Upper lobe of left lung (tissue), 4 donors: ENCODE measurements at regions not wholly inside any gene's neighbourhood (a gene's known extent, or its start where the extent isn't known, plus 50 kb on each side); places are given as distances from the start of the nearest gene placed in this dataset.

Experiments used
- CTCF ChIP-seq, 6 experiments: fragments of 450-650 bp in 4 of 6; fragments of 200-600 bp in 2 of 6; sonication (generic) in 2 of 6; IDR thresholded peaks; one replicate each; pipeline ENCODE4 v1.5.1; 2016 to 2019; ENCODE audit warnings: antibody characterized with exemption in 6 of 6
- EP300 ChIP-seq, 4 donors: sonication (generic); formaldehyde crosslinking; IDR thresholded peaks; one replicate each; pipeline ENCODE4 v1.5.1; 2017; ENCODE audit warnings: antibody characterized with exemption in 4 of 4, control low read depth in 2 of 4
- POLR2A ChIP-seq, 4 donors: fragments of 450-650 bp; IDR thresholded peaks; one replicate each; pipeline ENCODE4 v1.5.1; 2016 to 2017; ENCODE audit warnings: antibody characterized with exemption in 4 of 4, mild to moderate bottlenecking in 2 of 4
- POLR2AphosphoS5 ChIP-seq, 2 donors: sonication (generic); formaldehyde crosslinking; IDR thresholded peaks; one replicate each; pipeline ENCODE4 v1.5.1; 2017; ENCODE audit warnings: antibody characterized with exemption in 2 of 2

- no peak for TF ChIP-seq CTCF (IDR thresholded peaks at IDR 0.05)
- TF ChIP-seq POLR2AphosphoS5 (IDR thresholded peaks at IDR 0.05): no peak
- TF ChIP-seq POLR2A (IDR thresholded peaks at IDR 0.05): no peak
- TF ChIP-seq EP300 (IDR thresholded peaks at IDR 0.05): no peak
Observed at GRCh38 chr10:4453276-4453675, 372.7 kb upstream of the AKR1E2 start.
